H1 (cell line): ENCODE measurements at regions not wholly inside any gene's neighbourhood (a gene's known extent, or its start where the extent isn't known, plus 50 kb on each side); places are given as distances from the start of the nearest gene placed in this dataset.

Source experiments
- BACH1 ChIP-seq: IDR thresholded peaks from 2 replicates; pipeline ENCODE4 v1.6.1; 2012; ENCODE audit warnings: low read length, improper control_type of control experiment
- CBX8 ChIP-seq: fragments of 300-800, 300-1000 bp; sonication (generic); IDR thresholded peaks from 2 replicates; pipeline ENCODE4 v1.7.1; 2016; ENCODE audit warnings: low read depth, low read length, borderline replicate concordance
- CHD1 ChIP-seq: IDR thresholded peaks from 2 replicates; pipeline ENCODE4 v1.6.1; 2012; ENCODE audit warnings: low read depth, low read length, improper control_type of control experiment
- KDM4A ChIP-seq: IDR thresholded peaks from one replicate; pipeline ENCODE4 v1.7.1; 2012; ENCODE audit warnings: low read depth, mild to moderate bottlenecking, moderate library complexity, low read length, inconsistent platforms; ENCODE audit not compliant: severe bottlenecking
- NRF1 ChIP-seq: IDR thresholded peaks from 2 replicates; pipeline ENCODE4 v1.6.1; 2011; ENCODE audit warnings: mild to moderate bottlenecking, low read depth, low read length, improper control_type of control experiment
- RBBP5 ChIP-seq: IDR thresholded peaks from 2 replicates; pipeline ENCODE4 v1.7.1; 2012; ENCODE audit warnings: low read depth, mild to moderate bottlenecking, inconsistent platforms, low read length, moderate library complexity, borderline replicate concordance
- SP1 ChIP-seq: IDR thresholded peaks from 2 replicates; pipeline ENCODE4 v1.6.1; 2011; ENCODE audit warnings: low read depth, low read length
- USF2 ChIP-seq: IDR thresholded peaks from 2 replicates; pipeline ENCODE4 v1.6.1; 2011; ENCODE audit warnings: low read length, improper control_type of control experiment

DNA sequence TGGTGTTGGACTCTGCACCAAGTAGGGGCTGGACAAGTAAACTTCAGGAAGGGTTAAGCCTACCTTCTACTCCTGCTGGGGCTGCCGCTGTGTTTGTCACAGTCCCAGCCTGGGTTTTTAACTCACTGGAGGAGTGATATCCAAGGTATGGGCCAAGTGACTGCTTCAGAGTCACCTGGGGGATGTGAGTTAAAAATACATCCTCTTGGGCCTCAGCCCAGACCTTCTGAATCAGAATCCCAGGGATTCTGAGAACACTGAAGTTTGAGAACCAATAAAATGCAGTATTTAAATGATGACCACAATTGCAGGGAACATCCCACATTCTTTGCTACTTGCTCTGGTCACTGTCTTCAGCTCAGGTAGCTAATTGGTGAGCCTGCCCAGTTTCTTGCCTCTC lies 95.1 kb upstream of the DNAH5 start (continued):
- TF ChIP-seq CBX8 (no peak), RBBP5 (no peak), CHD1 (no peak), SP1 (no peak), NRF1 (no peak), KDM4A (no peak), BACH1 (no peak), USF2 (no peak)
- TF ChIP-seq, all 59 proteins: peak for 0
